ENCODE measurements at regions not wholly inside any gene's neighbourhood (a gene's known extent, or its start where the extent isn't known, plus 50 kb on each side); places are given as distances from the start of the nearest gene placed in this dataset.
A peak's percentile ranks its signal among the peaks of the same experiment; 100 is the strongest.

- no peak for ATAC-seq
- intact Hi-C loops (cut with DNase I), result no loop called here
- Histone ChIP-seq H3K4me3 (no peak overlapping the region), H3K9me3 (no peaks in the 10 kb centered on the region), H3K27me3 (no peaks in the 10 kb centered on the region), H3K36me3 (no peaks in the 10 kb centered on the region), H3K4me1 (peaks cover 11 to 15% of the 10 kb centered on the region in 2 donors), H3K27ac (peak overlapping the region in 1 of 2 donors; percentile 72)
- no peak for TF ChIP-seq CTCF (IDR thresholded peaks at IDR 0.05)
- DNase-seq, result no peak
Observed at GRCh38 chr12:116389326-116389725, 111.8 kb upstream of the MED13L start.

GRCh38 chr12:116389990-116390389, 112.5 kb upstream of the MED13L start:
- intact Hi-C loops (cut with DNase I), result no loop called here
- ATAC-seq (peak; percentile 49), DNase-seq (no peak)
- peaks cover 9 to 11% of the 10 kb centered on the region in 2 donors for H3K4me1 ChIP-seq
- no peaks in the 10 kb centered on the region for H3K36me3 ChIP-seq
- no peaks in the 10 kb centered on the region for H3K9me3 ChIP-seq
- H3K27me3 ChIP-seq, result no peaks in the 10 kb centered on the region
- no peak overlapping the region for H3K4me3 ChIP-seq
- no peak for TF ChIP-seq CTCF (IDR thresholded peaks at IDR 0.05)
- H3K27ac ChIP-seq, result peak overlapping the region in 1 of 2 donors; percentile 72

GRCh38 chr12:116390401-116391335, 113.2 kb upstream of the MED13L start:
- intact Hi-C loops (cut with DNase I), result no loop called here
- Histone ChIP-seq H3K27me3 (no peaks in the 10 kb centered on the region), H3K9me3 (no peaks in the 10 kb centered on the region), H3K4me3 (no peak overlapping the region), H3K27ac (no peak overlapping the region), H3K4me1 (peaks cover 5 to 10% of the 10 kb centered on the region in 2 donors), H3K36me3 (no peaks in the 10 kb centered on the region)
- DNase-seq, result no peak
- no peak for ATAC-seq
- no peak for TF ChIP-seq CTCF (IDR thresholded peaks at IDR 0.05)

GRCh38 chr12:116391501-116391900, 114.0 kb upstream of the MED13L start:
- no peaks in the 10 kb centered on the region for H3K36me3 ChIP-seq
- TF ChIP-seq CTCF (IDR thresholded peaks at IDR 0.05), result no peak
- H3K4me3 ChIP-seq, result no peak overlapping the region
- H3K27me3 ChIP-seq, result no peaks in the 10 kb centered on the region
- ATAC-seq (no peak), DNase-seq (no peak)
- no peak overlapping the region for H3K27ac ChIP-seq
- intact Hi-C loops (cut with DNase I), result no loop called here
- no peaks in the 10 kb centered on the region for H3K9me3 ChIP-seq
- peaks cover 5 to 8% of the 10 kb centered on the region in 2 donors for H3K4me1 ChIP-seq

GRCh38 chr12:116392061-116392460, 114.6 kb upstream of the MED13L start:
- no peak for DNase-seq
- peaks cover 5 to 8% of the 10 kb centered on the region in 2 donors for H3K4me1 ChIP-seq
- no peak for ATAC-seq
- no peak for TF ChIP-seq CTCF (IDR thresholded peaks at IDR 0.05)
- intact Hi-C loops (cut with DNase I), result no loop called here
- no peak overlapping the region for H3K4me3 ChIP-seq
- H3K9me3 ChIP-seq, result no peaks in the 10 kb centered on the region
- H3K27me3 ChIP-seq, result no peaks in the 10 kb centered on the region
- no peaks in the 10 kb centered on the region for H3K36me3 ChIP-seq
- H3K27ac ChIP-seq, result no peak overlapping the region
